ENCODE measurements at regions not wholly inside any gene's neighbourhood (a gene's known extent, or its start where the extent isn't known, plus 50 kb on each side); places are given as distances from the start of the nearest gene placed in this dataset.
"Not testable (repeated sequence)": the region's sequence is repeated elsewhere in the genome, so short reads cannot be mapped to it uniquely, and the experiment has no call there.

DNA sequence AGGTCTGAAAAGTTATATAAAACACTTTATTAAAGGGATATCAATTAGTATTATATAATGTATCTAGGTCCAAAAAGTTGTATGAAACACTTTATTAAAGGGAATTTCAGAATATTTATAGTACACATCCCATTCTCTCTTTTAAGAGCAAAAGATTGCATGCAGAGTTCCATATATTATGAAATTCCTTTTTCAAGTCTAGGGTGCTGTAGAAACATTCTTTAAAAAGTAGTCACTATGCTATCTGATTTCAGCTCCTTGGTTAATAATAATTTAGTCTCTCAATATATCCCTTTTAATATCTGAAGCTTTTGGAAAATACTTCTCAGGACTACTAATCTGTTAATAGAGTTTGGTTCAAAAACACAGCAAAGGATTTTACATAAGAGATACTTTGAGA, 1496.1 kb upstream of the C9orf72 start:
- Mint-ChIP-seq H3K4me1 (ENCODE audit: low read depth, unreplicated experiment) (no peaks in the 10 kb centered on the region), H3K36me3 (ENCODE audit: unreplicated experiment) (no peaks in the 10 kb centered on the region), H3K27ac (ENCODE audit: unreplicated experiment) (no peak overlapping the region), H3K4me3 (ENCODE audit: unreplicated experiment) (no peak overlapping the region), H3K9me3 (ENCODE audit: unreplicated experiment) (no peaks in the 10 kb centered on the region), H3K27me3 (ENCODE audit: unreplicated experiment) (no peaks in the 10 kb centered on the region)
- no peak for TF ChIP-seq CTCF (IDR thresholded peaks at IDR 0.05; ENCODE audit: partially characterized antibody, unreplicated experiment)
- no peak for DNase-seq

DNA sequence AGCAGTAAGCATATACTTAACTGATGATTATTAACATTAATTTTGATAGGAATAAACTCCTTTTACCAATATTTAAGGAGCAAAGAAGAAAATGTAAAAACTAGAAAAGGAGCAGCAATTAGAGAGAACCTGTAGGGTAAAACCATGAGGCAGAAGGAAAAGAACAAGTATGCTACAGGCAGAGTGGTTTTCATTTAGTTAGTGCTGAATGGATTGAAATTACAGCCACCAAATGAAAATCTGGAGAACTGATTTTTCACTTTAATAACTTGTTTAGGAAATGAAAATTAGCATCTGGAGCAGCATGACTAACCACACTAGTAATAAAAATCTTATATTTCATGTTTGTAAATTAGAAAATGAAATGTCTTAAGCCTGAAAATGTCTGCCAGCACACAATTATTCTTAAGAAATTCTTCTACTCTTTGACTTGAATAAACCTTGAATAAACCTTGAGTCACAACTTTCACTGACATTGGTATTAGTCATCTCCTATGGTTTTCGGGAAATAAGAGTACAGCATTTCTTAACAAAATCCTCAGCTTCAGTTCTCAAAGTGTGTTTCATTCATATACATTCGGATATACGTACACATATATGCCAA, 1504.9 kb upstream of the C9orf72 start:
- Mint-ChIP-seq H3K36me3 (ENCODE audit: unreplicated experiment) (no peaks in the 10 kb centered on the region), H3K4me3 (ENCODE audit: unreplicated experiment) (no peak overlapping the region), H3K9me3 (ENCODE audit: unreplicated experiment) (no peaks in the 10 kb centered on the region), H3K27me3 (ENCODE audit: unreplicated experiment) (no peaks in the 10 kb centered on the region), H3K27ac (ENCODE audit: unreplicated experiment) (no peak overlapping the region), H3K4me1 (ENCODE audit: low read depth, unreplicated experiment) (no peaks in the 10 kb centered on the region)
- DNase-seq: no peak
- no peak for TF ChIP-seq CTCF (IDR thresholded peaks at IDR 0.05; ENCODE audit: partially characterized antibody, unreplicated experiment)

GRCh38 chr9:29100762-29101161, 1527.5 kb upstream of the C9orf72 start:
- no peak for TF ChIP-seq CTCF (IDR thresholded peaks at IDR 0.05; ENCODE audit: partially characterized antibody, unreplicated experiment)
- DNase-seq: no peak
- Mint-ChIP-seq H3K27ac (ENCODE audit: unreplicated experiment) (no peak overlapping the region), H3K9me3 (ENCODE audit: unreplicated experiment) (no peaks in the 10 kb centered on the region), H3K27me3 (ENCODE audit: unreplicated experiment) (no peaks in the 10 kb centered on the region), H3K4me3 (ENCODE audit: unreplicated experiment) (no peak overlapping the region), H3K4me1 (ENCODE audit: low read depth, unreplicated experiment) (no peaks in the 10 kb centered on the region), H3K36me3 (ENCODE audit: unreplicated experiment) (no peaks in the 10 kb centered on the region)

DNA sequence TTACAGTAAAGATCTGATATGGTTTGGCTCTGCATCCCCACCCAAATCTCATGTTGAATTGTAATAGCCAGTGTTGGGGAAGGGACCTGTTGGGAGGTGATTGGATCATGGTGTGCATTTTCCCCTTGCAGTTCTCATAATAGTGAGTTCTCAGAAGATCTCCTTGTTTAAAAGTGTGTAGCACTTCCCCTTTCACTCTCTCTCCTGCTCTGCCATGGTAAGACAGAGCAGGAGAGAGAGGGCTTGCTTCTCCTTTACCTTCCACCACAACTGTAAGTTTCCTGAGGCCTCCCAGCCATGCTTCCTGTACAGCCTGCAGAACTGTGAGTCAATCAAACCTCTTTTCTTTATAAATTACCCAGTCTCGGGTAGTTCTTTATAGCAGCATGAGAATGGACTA, 1530.9 kb upstream of the C9orf72 start:
- not testable (repeated sequence) for H3K4me3 Mint-ChIP-seq (ENCODE audit: unreplicated experiment); DNase-seq; H3K27me3 Mint-ChIP-seq (ENCODE audit: unreplicated experiment); H3K27ac Mint-ChIP-seq (ENCODE audit: unreplicated experiment); H3K9me3 Mint-ChIP-seq (ENCODE audit: unreplicated experiment); H3K36me3 Mint-ChIP-seq (ENCODE audit: unreplicated experiment); H3K4me1 Mint-ChIP-seq (ENCODE audit: low read depth, unreplicated experiment)

DNA sequence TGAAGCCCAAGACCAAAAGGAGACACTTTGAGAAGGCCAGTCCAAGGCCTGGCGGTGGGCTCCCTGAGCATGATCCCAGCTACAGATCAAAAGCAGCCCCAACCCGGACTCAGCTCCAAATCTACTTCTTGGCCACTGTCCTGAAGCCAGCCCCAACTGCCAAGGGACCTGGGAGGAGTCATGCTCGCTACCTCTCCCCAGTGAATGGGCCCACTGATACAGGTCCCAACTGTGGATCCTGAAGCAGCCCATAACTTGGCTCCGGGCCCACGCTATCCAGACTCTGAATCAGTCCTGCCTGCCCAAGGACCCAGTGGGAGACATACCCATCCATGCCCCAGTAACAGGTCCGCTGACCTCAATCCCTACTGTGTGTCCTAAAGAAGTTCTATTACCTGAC, 1545.3 kb upstream of the C9orf72 start:
- Mint-ChIP-seq H3K9me3 (ENCODE audit: unreplicated experiment) (no peaks in the 10 kb centered on the region), H3K4me1 (ENCODE audit: low read depth, unreplicated experiment) (no peaks in the 10 kb centered on the region), H3K27ac (ENCODE audit: unreplicated experiment) (no peak overlapping the region), H3K4me3 (ENCODE audit: unreplicated experiment) (no peak overlapping the region), H3K36me3 (ENCODE audit: unreplicated experiment) (no peaks in the 10 kb centered on the region), H3K27me3 (ENCODE audit: unreplicated experiment) (no peaks in the 10 kb centered on the region)
- DNase-seq: no peak
- TF ChIP-seq CTCF (IDR thresholded peaks at IDR 0.05; ENCODE audit: partially characterized antibody, unreplicated experiment): no peak
